MCF 10A (cell line): ENCODE measurements at regions not wholly inside any gene's neighbourhood (a gene's known extent, or its start where the extent isn't known, plus 50 kb on each side); places are given as distances from the start of the nearest gene placed in this dataset.

ENCODE experiments used
- BruUV-seq: library from RNA; stranded (reverse); fragments of 400-500 nt; replicated peaks from 2 replicates; lab custom pipeline; 2021; lab: Mats Ljungman, UMichigan
- CTCF ChIA-PET: fragments of 300-600 bp; sonication (Branson Sonifier 250); formaldehyde crosslinking; extraction: SDS; loops from one replicate; lab custom pipeline; 2021; ENCODE audit warnings: antibody characterized with exemption, inconsistent platforms; lab: Yijun Ruan, JAX
- POLR2A ChIA-PET: fragments of 300-600, 350-650 bp; sonication (Branson Sonifier 250); formaldehyde crosslinking; extraction: SDS; loops from one replicate; lab custom pipeline; 2020; ENCODE audit warnings: antibody characterized with exemption, inconsistent platforms; lab: Yijun Ruan, JAX
- DNase-seq: peaks from one replicate; pipeline ENCODE4 v3.0.0-alpha.2; 2018; ENCODE audit not compliant: unreplicated experiment
- H3K27ac Mint-ChIP-seq: one replicate; pipeline ENCODE4 v1.8.0; 2022; ENCODE audit warnings: mild to moderate bottlenecking, low read depth, mixed read lengths; ENCODE audit not compliant: unreplicated experiment
- H3K27me3 Mint-ChIP-seq: one replicate; pipeline ENCODE4 v1.8.0; 2022; ENCODE audit warnings: mixed read lengths; ENCODE audit not compliant: insufficient read depth, unreplicated experiment
- H3K36me3 Mint-ChIP-seq: one replicate; pipeline ENCODE4 v1.8.0; 2022; ENCODE audit warnings: mild to moderate bottlenecking, moderate library complexity, mixed read lengths; ENCODE audit not compliant: insufficient read depth, unreplicated experiment
- H3K4me1 Mint-ChIP-seq: one replicate; pipeline ENCODE4 v1.8.0; 2022; ENCODE audit warnings: mixed read lengths; ENCODE audit not compliant: insufficient read depth, unreplicated experiment
- H3K4me3 Mint-ChIP-seq: one replicate; pipeline ENCODE4 v1.8.0; 2022; ENCODE audit warnings: mild to moderate bottlenecking, moderate library complexity, mixed read lengths; ENCODE audit not compliant: unreplicated experiment
- H3K9me3 Mint-ChIP-seq: one replicate; pipeline ENCODE4 v1.8.0; 2022; ENCODE audit warnings: mixed read lengths; ENCODE audit not compliant: unreplicated experiment
- intact Hi-C: fragments of 100-400 bp; cut with micrococcal nuclease; formaldehyde crosslinking; loops from 2 replicates; pipeline ENCODE4 v1.14.1; 2022
- TF ChIP-seq, protein P1 (sequence below): fragments of 200-600 bp; IDR thresholded peaks from one replicate; pipeline ENCODE4 v1.8.0; 2022; ENCODE audit warnings: antibody characterized with exemption, mild to moderate bottlenecking; ENCODE audit not compliant: unreplicated experiment

DNA sequence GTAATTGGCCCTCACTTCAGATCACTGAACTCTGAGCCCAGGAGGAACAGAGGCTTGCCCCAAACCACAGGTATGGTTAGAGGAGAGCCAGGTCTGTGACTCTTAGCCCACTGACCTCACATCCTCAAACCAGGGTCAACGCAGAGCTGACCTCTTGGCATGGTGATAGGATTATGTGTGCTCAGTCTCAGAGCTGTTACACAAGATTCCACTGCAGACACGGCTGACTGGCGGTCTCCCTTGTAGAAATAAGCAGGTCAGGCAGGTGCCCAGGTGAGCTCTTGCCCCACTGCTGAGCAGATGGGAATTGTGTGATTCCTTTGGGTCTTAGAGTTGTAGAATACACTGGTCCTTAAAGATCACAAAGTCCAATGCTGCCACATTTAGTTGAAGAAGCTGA, 66.0 kb upstream of the PITX1 start:
- no TSS peak for BruUV-seq
- Mint-ChIP-seq H3K27me3 (no peaks in the 10 kb centered on the region), H3K9me3 (no peaks in the 10 kb centered on the region), H3K27ac (no peak overlapping the region), H3K4me1 (no peaks in the 10 kb centered on the region), H3K4me3 (no peak overlapping the region), H3K36me3 (no peaks in the 10 kb centered on the region)
- DNase-seq: no peak
- ChIA-PET POLR2A (interaction anchor here (0.5 to 1.0 kb wide), 4 partner anchors 40 to 874 kb away, joined by 3 read pairs; partner anchors contain the start of gene PPP2CA), CTCF (no interaction called here)
- TF ChIP-seq, protein P1, sequence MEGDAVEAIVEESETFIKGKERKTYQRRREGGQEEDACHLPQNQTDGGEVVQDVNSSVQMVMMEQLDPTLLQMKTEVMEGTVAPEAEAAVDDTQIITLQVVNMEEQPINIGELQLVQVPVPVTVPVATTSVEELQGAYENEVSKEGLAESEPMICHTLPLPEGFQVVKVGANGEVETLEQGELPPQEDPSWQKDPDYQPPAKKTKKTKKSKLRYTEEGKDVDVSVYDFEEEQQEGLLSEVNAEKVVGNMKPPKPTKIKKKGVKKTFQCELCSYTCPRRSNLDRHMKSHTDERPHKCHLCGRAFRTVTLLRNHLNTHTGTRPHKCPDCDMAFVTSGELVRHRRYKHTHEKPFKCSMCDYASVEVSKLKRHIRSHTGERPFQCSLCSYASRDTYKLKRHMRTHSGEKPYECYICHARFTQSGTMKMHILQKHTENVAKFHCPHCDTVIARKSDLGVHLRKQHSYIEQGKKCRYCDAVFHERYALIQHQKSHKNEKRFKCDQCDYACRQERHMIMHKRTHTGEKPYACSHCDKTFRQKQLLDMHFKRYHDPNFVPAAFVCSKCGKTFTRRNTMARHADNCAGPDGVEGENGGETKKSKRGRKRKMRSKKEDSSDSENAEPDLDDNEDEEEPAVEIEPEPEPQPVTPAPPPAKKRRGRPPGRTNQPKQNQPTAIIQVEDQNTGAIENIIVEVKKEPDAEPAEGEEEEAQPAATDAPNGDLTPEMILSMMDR: no peak
- intact Hi-C loops: no loop called here

DNA sequence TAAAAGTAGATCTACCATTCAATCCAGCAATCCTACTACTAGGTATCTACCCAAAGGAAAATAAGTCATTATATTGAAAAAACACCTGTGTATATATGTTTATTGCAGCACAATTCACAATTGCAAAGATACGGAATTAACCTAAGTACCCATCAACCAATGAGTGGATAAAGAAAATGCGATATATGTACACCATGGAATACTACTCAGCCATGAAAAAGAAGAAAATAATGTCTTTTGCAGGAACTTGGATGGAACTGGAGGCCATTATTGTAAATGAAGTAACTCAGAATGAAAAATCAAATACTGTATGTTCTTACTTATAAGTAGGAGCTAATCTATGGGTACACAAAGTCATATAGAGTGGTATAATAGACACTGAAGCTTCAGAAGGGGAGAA, 63.4 kb upstream of the PITX1 start:
- no peak for DNase-seq
- no peaks in the 10 kb centered on the region for H3K36me3 Mint-ChIP-seq
- no TSS peak for BruUV-seq
- no peaks in the 10 kb centered on the region for H3K4me1 Mint-ChIP-seq
- CTCF ChIA-PET: no interaction called here
- H3K4me3 Mint-ChIP-seq: no peak overlapping the region
- H3K9me3 Mint-ChIP-seq: no peaks in the 10 kb centered on the region
- TF ChIP-seq, protein P1: no peak
- POLR2A ChIA-PET: no interaction called here
- intact Hi-C loops: no loop called here
- H3K27me3 Mint-ChIP-seq: no peaks in the 10 kb centered on the region
- H3K27ac Mint-ChIP-seq: no peak overlapping the region

DNA sequence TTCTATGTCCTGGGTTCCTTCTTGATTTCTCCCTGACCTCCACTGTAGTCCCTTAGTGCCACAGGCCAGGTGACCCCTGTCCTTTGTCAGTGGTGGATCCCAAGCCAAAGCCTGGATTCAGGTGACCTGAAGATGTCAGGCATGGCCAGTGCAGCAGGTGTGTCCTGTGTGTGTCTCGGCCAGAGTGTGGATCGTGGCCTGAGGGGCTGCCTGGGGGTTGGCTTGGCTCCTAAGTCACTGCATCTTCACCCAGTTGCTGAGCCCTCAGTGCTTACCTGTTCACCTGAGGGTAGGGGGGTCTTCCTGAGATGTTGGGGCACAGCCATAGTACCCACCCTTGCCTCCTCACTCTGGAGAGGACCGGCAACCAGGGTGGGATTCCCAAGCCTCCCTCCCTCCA, 61.8 kb upstream of the PITX1 start:
- Mint-ChIP-seq H3K4me1 (no peaks in the 10 kb centered on the region), H3K4me3 (no peak overlapping the region), H3K27ac (no peak overlapping the region), H3K9me3 (no peaks in the 10 kb centered on the region), H3K27me3 (no peaks in the 10 kb centered on the region), H3K36me3 (no peaks in the 10 kb centered on the region)
- POLR2A ChIA-PET: no interaction called here
- intact Hi-C loops: no loop called here
- BruUV-seq: no TSS peak
- no peak for DNase-seq
- TF ChIP-seq, protein P1: no peak
- CTCF ChIA-PET: interaction anchor here (0.7 to 1.0 kb wide), 2 partner anchors 45 to 179 kb away, joined by 3 read pairs; no protein-coding TSS in a partner anchor

DNA sequence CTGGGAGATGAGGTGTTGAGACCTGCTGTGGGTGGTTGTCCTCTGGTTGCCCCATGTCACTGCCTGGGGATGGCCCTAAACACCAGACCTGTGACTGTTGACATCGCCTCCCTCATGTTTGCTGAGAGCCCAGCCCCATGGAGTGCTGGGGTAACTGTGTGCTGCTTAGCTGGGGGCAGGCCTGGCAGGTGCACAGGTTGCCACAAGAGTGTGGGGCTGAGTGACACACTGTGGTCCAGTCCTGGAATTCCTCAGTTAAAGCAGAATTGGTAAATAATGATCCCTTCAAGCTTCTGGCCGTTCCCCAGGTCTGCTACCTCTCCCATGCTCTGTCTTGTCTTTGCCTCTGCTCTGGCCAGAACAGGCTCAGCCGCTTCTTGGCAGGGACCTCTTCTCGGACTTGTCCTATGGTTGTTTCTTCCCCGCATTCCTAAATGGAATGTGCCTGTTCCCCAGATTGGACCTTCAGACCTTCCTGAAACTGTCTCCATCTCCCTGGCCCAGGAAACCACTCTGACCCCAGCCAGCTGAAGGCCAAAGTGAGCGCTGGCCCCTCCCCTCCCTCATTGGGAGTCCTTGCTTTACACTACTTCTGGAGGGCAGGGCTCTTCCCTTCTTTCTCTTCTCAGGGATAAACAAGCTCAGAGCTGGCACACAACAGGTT, 61.2 kb upstream of the PITX1 start:
- no peak overlapping the region for H3K4me3 Mint-ChIP-seq
- H3K27me3 Mint-ChIP-seq: no peaks in the 10 kb centered on the region
- H3K36me3 Mint-ChIP-seq: no peaks in the 10 kb centered on the region
- ChIA-PET CTCF (interaction anchor here (0.7 to 1.3 kb wide), 3 partner anchors 46 to 178 kb away, joined by 3 read pairs; no protein-coding TSS in a partner anchor), POLR2A (no interaction called here)
- no peaks in the 10 kb centered on the region for H3K9me3 Mint-ChIP-seq
- intact Hi-C loops: no loop called here
- DNase-seq: no peak
- TF ChIP-seq, protein P1: no peak
- H3K4me1 Mint-ChIP-seq: no peaks in the 10 kb centered on the region
- no TSS peak for BruUV-seq
- H3K27ac Mint-ChIP-seq: no peak overlapping the region
